HepG2 (cell line): ENCODE measurements at regions not wholly inside any gene's neighbourhood (a gene's known extent, or its start where the extent isn't known, plus 50 kb on each side); places are given as distances from the start of the nearest gene placed in this dataset.

Experiments used
- ATAC-seq: fragments of 200-7000 bp; cut with Tn5 transposase; 3 replicates; pipeline ENCODE4 v1.9.1; 2020; ENCODE audit warnings: mild to moderate bottlenecking, moderate library complexity
- BruUV-seq: library from RNA; stranded (reverse); fragments of 400-500 nt; replicated peaks from 2 replicates; lab custom pipeline; 2021; lab: Mats Ljungman, UMichigan
- CTCF ChIA-PET: fragments of 300-600 bp; formaldehyde crosslinking; extraction: SDS; loops from one replicate; lab custom pipeline; 2021; ENCODE audit warnings: low total read pairs, inconsistent platforms, low intra/inter-chr PET ratio; lab: Yijun Ruan, JAX
- POLR2A ChIA-PET: fragments of 350-600 bp; sonication (Branson Sonifier 250); formaldehyde crosslinking; loops from one replicate; lab custom pipeline; 2020; ENCODE audit warnings: antibody characterized with exemption, inconsistent platforms; lab: Yijun Ruan, JAX
- DNase-seq: peaks from one replicate; pipeline ENCODE4 v3.0.0-alpha.2; 2015; ENCODE audit warnings: low spot score
- FAIRE-seq: peaks from 3 replicates; lab custom pipeline; 2011; peaks lifted over from hg19 to GRCh38; lab: Jason Lieb, UNC
- H2AFZ ChIP-seq: one replicate; pipeline ENCODE4 v1.6.1; 2011; ENCODE audit warnings: low read length, inconsistent platforms
- H3K27ac ChIP-seq: fragments of 300-600 bp; 3 replicates; pipeline ENCODE4 v1.8.0; 2011; ENCODE audit warnings: mixed run types, mild to moderate bottlenecking, mixed read lengths, low read length, inconsistent platforms; ENCODE audit not compliant: insufficient read depth; ENCODE audit errors: extremely low read length
- H3K27me3 ChIP-seq, 2 experiments: fragments of 200-600 bp in 1 of 2; 2 replicates in 1 of 2; 3 replicates in 1 of 2; pipeline versions ENCODE4 v1.6.0 to v1.8.0; 2011; ENCODE audit warnings: low read length in 2 of 2, mild to moderate bottlenecking in 2 of 2, moderate library complexity in 2 of 2, inconsistent platforms in 1 of 2; ENCODE audit not compliant: insufficient read depth in 2 of 2, control insufficient read depth in 1 of 2
- H3K36me3 ChIP-seq, 2 experiments: fragments of 200-600 bp in 1 of 2; replicated peaks in 1 of 2; 2 replicates in 1 of 2; 3 replicates in 1 of 2; pipeline versions ENCODE4 v1.5.1 to v1.8.0; 2011; ENCODE audit warnings: low read length in 2 of 2, inconsistent platforms in 1 of 2; ENCODE audit not compliant: insufficient read depth in 2 of 2, control insufficient read depth in 1 of 2
- H3K4me1 ChIP-seq: 2 replicates; pipeline ENCODE4 v1.5.1; 2012; ENCODE audit warnings: low read length, inconsistent platforms; ENCODE audit not compliant: insufficient read depth
- H3K4me2 ChIP-seq: 2 replicates; pipeline ENCODE4 v1.6.0; 2011; ENCODE audit warnings: low read depth, low read length, inconsistent platforms
- H3K4me3 ChIP-seq, 3 experiments: fragments of 200-600 bp in 1 of 3; sonication (generic), shearing (Covaris generic) in 1 of 3; replicated peaks in 1 of 3; 2 replicates each; pipeline ENCODE4 v1.5.1; 2011 to 2016; ENCODE audit warnings: low read length in 3 of 3, inconsistent platforms in 2 of 3, low read depth in 2 of 3, mild to moderate bottlenecking in 2 of 3, control low read depth in 1 of 3, mixed read lengths in 1 of 3; ENCODE audit not compliant: insufficient read depth in 1 of 3
- H3K79me2 ChIP-seq: one replicate; pipeline ENCODE4 v1.6.1; 2011; ENCODE audit warnings: low read length, inconsistent platforms; ENCODE audit not compliant: insufficient read depth
- H3K9ac ChIP-seq: 2 replicates; pipeline ENCODE4 v1.6.0; 2011; ENCODE audit warnings: mild to moderate bottlenecking, low read depth, low read length, inconsistent platforms; ENCODE audit not compliant: insufficient read depth
- H3K9me3 ChIP-seq: 2 replicates; pipeline ENCODE4 v1.5.1; 2012; ENCODE audit warnings: mild to moderate bottlenecking, low read length
- H4K20me1 ChIP-seq: 2 replicates; pipeline ENCODE4 v1.6.0; 2011; ENCODE audit warnings: inconsistent platforms, mild to moderate bottlenecking, low read length, moderate library complexity; ENCODE audit not compliant: insufficient read depth
- ARNTL ChIP-seq: sonication (generic); formaldehyde crosslinking; IDR thresholded peaks from 2 replicates; pipeline ENCODE4 v1.4.0; 2020; ENCODE audit warnings: mild to moderate bottlenecking, missing genetic modification reagents
- HMGA1 ChIP-seq: sonication (generic); formaldehyde crosslinking; conservative IDR thresholded peaks from 2 replicates; pipeline ENCODE4 v1.4.0; 2020; ENCODE audit warnings: missing genetic modification reagents
- KLF9 ChIP-seq: IDR thresholded peaks from 2 replicates; pipeline ENCODE4 v1.6.1; 2016; ENCODE audit warnings: low read depth
- MEF2D ChIP-seq: sonication (generic); formaldehyde crosslinking; IDR thresholded peaks from 2 replicates; pipeline ENCODE4 v1.5.1; 2020; ENCODE audit warnings: mild to moderate bottlenecking, missing genetic modification reagents
- MXI1 ChIP-seq: IDR thresholded peaks from 3 replicates; pipeline ENCODE4 v1.6.1; 2012; ENCODE audit warnings: low read depth, low read length, inconsistent platforms, borderline replicate concordance
- NRL ChIP-seq: sonication (generic); formaldehyde crosslinking; IDR thresholded peaks from 2 replicates; pipeline ENCODE4 v1.5.0; 2020; ENCODE audit warnings: missing genetic modification reagents, mild to moderate bottlenecking, moderate library complexity, borderline replicate concordance
- RBM22 ChIP-seq: fragments of 200-400 bp; formaldehyde crosslinking; optimal IDR thresholded peaks from 2 replicates; pipeline ENCODE3; 2017; ENCODE audit warnings: mild to moderate bottlenecking, low read length, moderate library complexity
- ZNF292 ChIP-seq: sonication (generic); formaldehyde crosslinking; IDR thresholded peaks from 2 replicates; pipeline ENCODE4 v1.8.1; 2022; ENCODE audit warnings: mild to moderate bottlenecking, low read depth, missing genetic modification reagents, borderline replicate concordance
- ZNF629 ChIP-seq: sonication (generic); formaldehyde crosslinking; conservative IDR thresholded peaks from 2 replicates; pipeline ENCODE4 v1.5.0; 2020; ENCODE audit warnings: missing genetic modification reagents
- ZNF883 ChIP-seq: sonication (generic); formaldehyde crosslinking; IDR thresholded peaks from 2 replicates; pipeline ENCODE4 v1.5.1; 2020; ENCODE audit warnings: mild to moderate bottlenecking, missing genetic modification reagents; ENCODE audit errors: not compliant biosample characterization
- WGBS: methylation state at CpG from one replicate; pipeline ENCODE4 v1.1.6; 2017; ENCODE audit warnings: low lambda C conversion rate; 5-methylcytosine and 5-hydroxymethylcytosine counted together
- in situ Hi-C: cut with HindIII; loops from 2 replicates; pipeline ENCODE4 v1.10.0; 2017; ENCODE audit warnings: low pct_unique_long_range_greater_than_20kb; ENCODE audit not compliant: extremely low pct_ligation_motif_present
- intact Hi-C: fragments of 100-400 bp; cut with micrococcal nuclease; formaldehyde crosslinking; loops from one replicate; pipeline ENCODE4 v1.10.0; 2022; ENCODE audit not compliant: unreplicated experiment
- TF ChIP-seq, protein P1 (sequence below): fragments of 450-650 bp; IDR thresholded peaks from 2 replicates; pipeline ENCODE4 v1.6.1; 2016
- TF ChIP-seq, protein P2 (sequence below): sonication (generic); formaldehyde crosslinking; IDR thresholded peaks from 2 replicates; pipeline ENCODE4 v1.5.1; 2020; ENCODE audit warnings: missing genetic modification reagents, mild to moderate bottlenecking, borderline replicate concordance
- TF ChIP-seq, protein P3 (sequence below): sonication (generic); formaldehyde crosslinking; IDR thresholded peaks from 2 replicates; pipeline ENCODE4 v1.4.0; 2020; ENCODE audit warnings: missing genetic modification reagents
- TF ChIP-seq, protein P4 (sequence below): sonication (generic); formaldehyde crosslinking; IDR thresholded peaks from 2 replicates; pipeline ENCODE4 v1.4.0; 2020; ENCODE audit warnings: missing genetic modification reagents
- TF ChIP-seq, protein P5 (sequence below): sonication (generic); formaldehyde crosslinking; IDR thresholded peaks from 2 replicates; pipeline ENCODE4 v1.4.0; 2020; ENCODE audit warnings: missing genetic modification reagents, borderline replicate concordance

DNA sequence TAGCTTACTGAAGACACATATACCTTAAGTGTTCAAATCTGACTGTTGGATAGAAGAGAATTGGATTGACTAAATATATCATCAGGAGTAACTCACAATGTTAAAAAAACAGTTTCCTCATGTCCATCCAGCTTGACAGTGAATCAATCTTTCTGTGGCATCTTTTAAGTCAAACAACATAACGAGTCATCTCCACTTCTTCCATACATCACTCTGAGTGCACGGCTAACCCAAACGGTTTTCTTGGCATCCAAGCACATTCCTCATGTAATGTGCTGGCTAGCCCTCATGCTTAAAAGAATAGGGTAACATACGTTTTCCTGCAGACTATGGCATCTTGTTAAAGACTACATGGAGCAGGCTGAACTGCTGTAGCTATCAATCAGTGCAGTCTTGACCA, 291.5 kb upstream of the TRPC7 start (continued):
- TF ChIP-seq, protein P1, sequence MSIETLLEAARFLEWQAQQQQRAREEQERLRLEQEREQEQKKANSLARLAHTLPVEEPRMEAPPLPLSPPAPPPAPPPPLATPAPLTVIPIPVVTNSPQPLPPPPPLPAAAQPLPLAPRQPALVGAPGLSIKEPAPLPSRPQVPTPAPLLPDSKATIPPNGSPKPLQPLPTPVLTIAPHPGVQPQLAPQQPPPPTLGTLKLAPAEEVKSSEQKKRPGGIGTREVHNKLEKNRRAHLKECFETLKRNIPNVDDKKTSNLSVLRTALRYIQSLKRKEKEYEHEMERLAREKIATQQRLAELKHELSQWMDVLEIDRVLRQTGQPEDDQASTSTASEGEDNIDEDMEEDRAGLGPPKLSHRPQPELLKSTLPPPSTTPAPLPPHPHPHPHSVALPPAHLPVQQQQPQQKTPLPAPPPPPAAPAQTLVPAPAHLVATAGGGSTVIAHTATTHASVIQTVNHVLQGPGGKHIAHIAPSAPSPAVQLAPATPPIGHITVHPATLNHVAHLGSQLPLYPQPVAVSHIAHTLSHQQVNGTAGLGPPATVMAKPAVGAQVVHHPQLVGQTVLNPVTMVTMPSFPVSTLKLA = no peak
- no peak for TF ChIP-seq RBM22
- no peak for TF ChIP-seq MXI1
- no peak for TF ChIP-seq MEF2D (CRISPR knock-in tag)
- TF ChIP-seq, protein P2, sequence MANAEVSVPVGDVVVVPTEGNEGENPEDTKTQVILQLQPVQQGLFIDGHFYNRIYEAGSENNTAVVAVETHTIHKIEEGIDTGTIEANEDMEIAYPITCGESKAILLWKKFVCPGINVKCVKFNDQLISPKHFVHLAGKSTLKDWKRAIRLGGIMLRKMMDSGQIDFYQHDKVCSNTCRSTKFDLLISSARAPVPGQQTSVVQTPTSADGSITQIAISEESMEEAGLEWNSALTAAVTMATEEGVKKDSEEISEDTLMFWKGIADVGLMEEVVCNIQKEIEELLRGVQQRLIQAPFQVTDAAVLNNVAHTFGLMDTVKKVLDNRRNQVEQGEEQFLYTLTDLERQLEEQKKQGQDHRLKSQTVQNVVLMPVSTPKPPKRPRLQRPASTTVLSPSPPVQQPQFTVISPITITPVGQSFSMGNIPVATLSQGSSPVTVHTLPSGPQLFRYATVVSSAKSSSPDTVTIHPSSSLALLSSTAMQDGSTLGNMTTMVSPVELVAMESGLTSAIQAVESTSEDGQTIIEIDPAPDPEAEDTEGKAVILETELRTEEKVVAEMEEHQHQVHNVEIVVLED (CRISPR knock-in tag) = no peak
- no peak for TF ChIP-seq ZNF883 (CRISPR knock-in tag)
- TF ChIP-seq, protein P3, sequence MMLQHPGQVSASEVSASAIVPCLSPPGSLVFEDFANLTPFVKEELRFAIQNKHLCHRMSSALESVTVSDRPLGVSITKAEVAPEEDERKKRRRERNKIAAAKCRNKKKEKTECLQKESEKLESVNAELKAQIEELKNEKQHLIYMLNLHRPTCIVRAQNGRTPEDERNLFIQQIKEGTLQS (CRISPR knock-in tag) = no peak
- no peak for TF ChIP-seq ZNF292 (CRISPR knock-in tag)

DNA sequence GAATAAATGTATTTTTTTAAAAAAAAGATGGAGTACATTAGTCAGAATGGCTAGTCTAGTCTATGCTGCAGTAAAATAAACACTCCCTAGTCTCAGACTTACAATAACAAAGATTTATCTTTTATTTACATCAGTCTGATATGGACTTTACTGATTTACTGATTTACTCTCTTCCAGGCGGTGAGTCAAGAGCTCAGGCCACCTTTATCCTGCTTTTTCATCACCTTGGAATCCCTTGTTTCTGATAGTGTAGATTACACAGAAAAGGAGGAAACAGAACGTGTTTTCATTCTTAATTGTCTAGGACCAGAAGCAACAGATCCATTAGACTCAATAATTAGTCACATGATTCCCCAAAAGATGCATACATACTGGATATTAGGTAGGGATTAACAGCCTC, 290.1 kb upstream of the TRPC7 start:
- no TSS peak for BruUV-seq
- FAIRE-seq = no peak
- no peak for ATAC-seq
- POLR2A ChIA-PET = no interaction called here
- Histone ChIP-seq H3K36me3 (no peaks in the 10 kb centered on the region), H3K9ac (no peak overlapping the region), H3K4me1 (no peaks in the 10 kb centered on the region), H3K4me3 (no peak overlapping the region), H3K4me2 (no peak overlapping the region), H3K9me3 (no peaks in the 10 kb centered on the region), H3K27ac (no peak overlapping the region), H4K20me1 (no peaks in the 10 kb centered on the region), H3K79me2 (no peaks in the 10 kb centered on the region), H2AFZ (no peak overlapping the region), H3K27me3 (no peaks in the 10 kb centered on the region)
- DNase-seq = no peak
- CTCF ChIA-PET = no interaction called here
- 5% methylated on average over 2 of the region's 2 CpGs for WGBS
- in situ Hi-C loops (no loop called here), intact Hi-C loops (no loop called here)
- TF ChIP-seq, protein P4, sequence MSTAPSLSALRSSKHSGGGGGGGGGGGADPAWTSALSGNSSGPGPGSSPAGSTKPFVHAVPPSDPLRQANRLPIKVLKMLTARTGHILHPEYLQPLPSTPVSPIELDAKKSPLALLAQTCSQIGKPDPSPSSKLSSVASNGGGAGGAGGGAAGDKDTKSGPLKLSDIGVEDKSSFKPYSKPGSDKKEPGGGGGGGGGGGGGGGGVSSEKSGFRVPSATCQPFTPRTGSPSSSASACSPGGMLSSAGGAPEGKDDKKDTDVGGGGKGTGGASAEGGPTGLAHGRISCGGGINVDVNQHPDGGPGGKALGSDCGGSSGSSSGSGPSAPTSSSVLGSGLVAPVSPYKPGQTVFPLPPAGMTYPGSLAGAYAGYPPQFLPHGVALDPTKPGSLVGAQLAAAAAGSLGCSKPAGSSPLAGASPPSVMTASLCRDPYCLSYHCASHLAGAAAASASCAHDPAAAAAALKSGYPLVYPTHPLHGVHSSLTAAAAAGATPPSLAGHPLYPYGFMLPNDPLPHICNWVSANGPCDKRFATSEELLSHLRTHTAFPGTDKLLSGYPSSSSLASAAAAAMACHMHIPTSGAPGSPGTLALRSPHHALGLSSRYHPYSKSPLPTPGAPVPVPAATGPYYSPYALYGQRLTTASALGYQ (CRISPR knock-in tag) = no peak
- TF ChIP-seq NRL = no peak
- no peak for TF ChIP-seq HMGA1 (CRISPR knock-in tag)
- TF ChIP-seq KLF9 (CRISPR knock-in tag) = no peak
- no peak for TF ChIP-seq ARNTL
- TF ChIP-seq, protein P5, sequence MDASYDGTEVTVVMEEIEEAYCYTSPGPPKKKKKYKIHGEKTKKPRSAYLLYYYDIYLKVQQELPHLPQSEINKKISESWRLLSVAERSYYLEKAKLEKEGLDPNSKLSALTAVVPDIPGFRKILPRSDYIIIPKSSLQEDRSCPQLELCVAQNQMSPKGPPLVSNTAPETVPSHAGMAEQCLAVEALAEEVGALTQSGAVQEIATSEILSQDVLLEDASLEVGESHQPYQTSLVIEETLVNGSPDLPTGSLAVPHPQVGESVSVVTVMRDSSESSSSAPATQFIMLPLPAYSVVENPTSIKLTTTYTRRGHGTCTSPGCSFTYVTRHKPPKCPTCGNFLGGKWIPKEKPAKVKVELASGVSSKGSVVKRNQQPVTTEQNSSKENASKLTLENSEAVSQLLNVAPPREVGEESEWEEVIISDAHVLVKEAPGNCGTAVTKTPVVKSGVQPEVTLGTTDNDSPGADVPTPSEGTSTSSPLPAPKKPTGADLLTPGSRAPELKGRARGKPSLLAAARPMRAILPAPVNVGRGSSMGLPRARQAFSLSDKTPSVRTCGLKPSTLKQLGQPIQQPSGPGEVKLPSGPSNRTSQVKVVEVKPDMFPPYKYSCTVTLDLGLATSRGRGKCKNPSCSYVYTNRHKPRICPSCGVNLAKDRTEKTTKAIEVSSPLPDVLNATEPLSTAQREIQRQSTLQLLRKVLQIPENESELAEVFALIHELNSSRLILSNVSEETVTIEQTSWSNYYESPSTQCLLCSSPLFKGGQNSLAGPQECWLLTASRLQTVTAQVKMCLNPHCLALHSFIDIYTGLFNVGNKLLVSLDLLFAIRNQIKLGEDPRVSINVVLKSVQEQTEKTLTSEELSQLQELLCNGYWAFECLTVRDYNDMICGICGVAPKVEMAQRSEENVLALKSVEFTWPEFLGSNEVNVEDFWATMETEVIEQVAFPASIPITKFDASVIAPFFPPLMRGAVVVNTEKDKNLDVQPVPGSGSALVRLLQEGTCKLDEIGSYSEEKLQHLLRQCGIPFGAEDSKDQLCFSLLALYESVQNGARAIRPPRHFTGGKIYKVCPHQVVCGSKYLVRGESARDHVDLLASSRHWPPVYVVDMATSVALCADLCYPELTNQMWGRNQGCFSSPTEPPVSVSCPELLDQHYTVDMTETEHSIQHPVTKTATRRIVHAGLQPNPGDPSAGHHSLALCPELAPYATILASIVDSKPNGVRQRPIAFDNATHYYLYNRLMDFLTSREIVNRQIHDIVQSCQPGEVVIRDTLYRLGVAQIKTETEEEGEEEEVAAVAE (CRISPR knock-in tag) = no peak
- no peak for TF ChIP-seq ZNF629 (CRISPR knock-in tag)
